ENCODE measurements at regions not wholly inside any gene's neighbourhood (a gene's known extent, or its start where the extent isn't known, plus 50 kb on each side); places are given as distances from the start of the nearest gene placed in this dataset.

- Histone ChIP-seq H3K36me3 (ENCODE audit: insufficient read depth, low read length) (no peaks in the 10 kb centered on the region), H2AFZ (ENCODE audit: low read depth, low read length) (no peak overlapping the region), H3K27me3 (ENCODE audit: insufficient read depth, low read depth, low read length) (no peaks in the 10 kb centered on the region), H3F3A (ENCODE audit: insufficient read depth, low read length, poor library complexity, severe bottlenecking) (no peaks in the 10 kb centered on the region), H4K20me1 (ENCODE audit: insufficient read depth) (no peaks in the 10 kb centered on the region), H3K79me2 (replicated peaks; ENCODE audit: insufficient read depth, low read length) (no peaks in the 10 kb centered on the region), H3K9me2 (ENCODE audit: insufficient read depth, low read length) (no peaks in the 10 kb centered on the region), H3K4me3 (ENCODE audit: low read length) (no peak overlapping the region), H3K27ac (ENCODE audit: low read length) (no peak overlapping the region), H3K4me2 (ENCODE audit: low read length) (no peak overlapping the region), H3K9me3 (ENCODE audit: low read length) (no peaks in the 10 kb centered on the region), H3K9ac (ENCODE audit: low read length) (no peak overlapping the region)
- TF ChIP-seq SMC3 (conservative IDR thresholded peaks at IDR 0.05; ENCODE audit: poor library complexity) (no peak), RAD21 (conservative IDR thresholded peaks at IDR 0.05) (no peak), CTCF (IDR thresholded peaks at IDR 0.05; ENCODE audit: poor library complexity, severe bottlenecking) (no peak), REST (IDR thresholded peaks at IDR 0.05; ENCODE audit: borderline replicate concordance) (no peak), POLR2AphosphoS5 (IDR thresholded peaks at IDR 0.05) (no peak), EZH2 (IDR thresholded peaks at IDR 0.05; ENCODE audit: borderline replicate concordance, insufficient read depth, low read length, poor library complexity, severe bottlenecking) (no peak), MXI1 (conservative IDR thresholded peaks at IDR 0.05; ENCODE audit: poor library complexity, severe bottlenecking) (no peak), TAF1 (IDR thresholded peaks at IDR 0.05; ENCODE audit: low read depth) (no peak), EP300 (conservative IDR thresholded peaks at IDR 0.05; ENCODE audit: poor library complexity, severe bottlenecking) (no peak)
Measured at GRCh38 chr20:57097245-57097915, 169.1 kb downstream of the BMP7 start.

DNA sequence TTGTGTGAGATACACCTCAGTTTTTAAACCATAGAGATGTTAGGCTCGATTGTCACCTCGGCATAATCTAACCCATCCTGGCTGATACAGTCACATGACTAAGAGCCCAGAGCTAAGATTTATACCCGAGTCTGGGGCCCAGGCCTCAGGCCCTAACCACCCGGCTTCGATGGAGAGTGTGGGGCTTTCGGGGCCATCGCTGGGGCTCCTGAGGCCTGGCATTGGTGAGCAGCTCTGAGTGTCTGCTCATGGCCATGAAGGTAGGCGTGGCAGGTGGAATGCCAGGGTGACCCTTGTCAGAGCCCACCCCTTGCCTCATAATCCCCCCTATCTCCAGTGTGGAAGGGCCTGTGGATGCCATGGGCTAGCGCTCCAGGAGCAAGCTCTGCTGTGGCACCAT lies 164.3 kb downstream of the BMP7 start:
- no peaks in the 10 kb centered on the region for H3K27me3 ChIP-seq (ENCODE audit: insufficient read depth, low read depth, low read length)
- H3F3A ChIP-seq (ENCODE audit: insufficient read depth, low read length, poor library complexity, severe bottlenecking), result no peaks in the 10 kb centered on the region
- no peak for TF ChIP-seq EP300 (conservative IDR thresholded peaks at IDR 0.05; ENCODE audit: poor library complexity, severe bottlenecking)
- TF ChIP-seq CTCF (IDR thresholded peaks at IDR 0.05; ENCODE audit: poor library complexity, severe bottlenecking), result no peak
- no peak for TF ChIP-seq EZH2 (IDR thresholded peaks at IDR 0.05; ENCODE audit: borderline replicate concordance, insufficient read depth, low read length, poor library complexity, severe bottlenecking)
- TF ChIP-seq TAF1 (IDR thresholded peaks at IDR 0.05; ENCODE audit: low read depth), result no peak
- no peak for TF ChIP-seq RAD21 (conservative IDR thresholded peaks at IDR 0.05)
- TF ChIP-seq SMC3 (conservative IDR thresholded peaks at IDR 0.05; ENCODE audit: poor library complexity), result no peak
- no peak for TF ChIP-seq REST (IDR thresholded peaks at IDR 0.05; ENCODE audit: borderline replicate concordance)
- no peak for TF ChIP-seq MXI1 (conservative IDR thresholded peaks at IDR 0.05; ENCODE audit: poor library complexity, severe bottlenecking)
- no peak for TF ChIP-seq POLR2AphosphoS5 (IDR thresholded peaks at IDR 0.05)
- H3K36me3 ChIP-seq (ENCODE audit: insufficient read depth, low read length), result no peaks in the 10 kb centered on the region
- H3K4me3 ChIP-seq (ENCODE audit: low read length), result no peak overlapping the region
- no peak overlapping the region for H3K4me2 ChIP-seq (ENCODE audit: low read length)
- no peak overlapping the region for H2AFZ ChIP-seq (ENCODE audit: low read depth, low read length)
- no peaks in the 10 kb centered on the region for H3K9me2 ChIP-seq (ENCODE audit: insufficient read depth, low read length)
- no peaks in the 10 kb centered on the region for H4K20me1 ChIP-seq (ENCODE audit: insufficient read depth)
- no peak overlapping the region for H3K27ac ChIP-seq (ENCODE audit: low read length)
- H3K9me3 ChIP-seq (ENCODE audit: low read length), result no peaks in the 10 kb centered on the region
- H3K9ac ChIP-seq (ENCODE audit: low read length), result no peak overlapping the region
- H3K79me2 ChIP-seq (replicated peaks; ENCODE audit: insufficient read depth, low read length), result no peaks in the 10 kb centered on the region
